RWPE2 (cell line): ENCODE measurements at regions not wholly inside any gene's neighbourhood (a gene's known extent, or its start where the extent isn't known, plus 50 kb on each side); places are given as distances from the start of the nearest gene placed in this dataset.
"Not testable (repeated sequence)": the region's sequence is repeated elsewhere in the genome, so short reads cannot be mapped to it uniquely, and the experiment has no call there.

Experiments
- ATAC-seq: fragments of 200-7000 bp; cut with Tn5 transposase; 3 replicates; pipeline ENCODE4 v1.9.1; 2021; ENCODE audit warnings: low read depth
- DNase-seq: peaks from one replicate; pipeline ENCODE4 v3.0.0-alpha.2; 2020; ENCODE audit warnings: low spot score
- H3K27ac ChIP-seq: fragments of 450-650 bp; 2 replicates; pipeline ENCODE4 v1.5.1; 2017; ENCODE audit warnings: mild to moderate bottlenecking; ENCODE audit not compliant: poor library complexity, severe bottlenecking
- H3K27me3 ChIP-seq: fragments of 250-450 bp; sonication (Bioruptor Pico); 2 replicates; pipeline ENCODE4 v1.5.1; 2021; ENCODE audit warnings: mild to moderate bottlenecking, moderate library complexity; ENCODE audit not compliant: insufficient read depth, poor library complexity, severe bottlenecking
- H3K36me3 ChIP-seq: fragments of 250-450 bp; sonication (Bioruptor Pico); 2 replicates; pipeline ENCODE4 v1.5.1; 2020; ENCODE audit warnings: low read depth, mild to moderate bottlenecking, moderate library complexity
- H3K4me1 ChIP-seq: fragments of 250-450 bp; sonication (Bioruptor Pico); 2 replicates; pipeline ENCODE4 v1.5.1; 2021; ENCODE audit warnings: mild to moderate bottlenecking, moderate library complexity; ENCODE audit not compliant: insufficient read depth, poor library complexity, severe bottlenecking
- H3K4me3 ChIP-seq: fragments of 250-450 bp; sonication (Bioruptor Pico); 2 replicates; pipeline ENCODE4 v1.5.1; 2021; ENCODE audit warnings: mild to moderate bottlenecking, moderate library complexity; ENCODE audit not compliant: severe bottlenecking
- H3K9me3 ChIP-seq: fragments of 250-450 bp; sonication (Bioruptor Pico); 2 replicates; pipeline ENCODE4 v1.5.1; 2021; ENCODE audit warnings: mild to moderate bottlenecking, moderate library complexity; ENCODE audit not compliant: severe bottlenecking
- TF ChIP-seq, protein P1 (sequence below): fragments of 450-650 bp; IDR thresholded peaks from one replicate; pipeline ENCODE4 v1.5.1; 2017; ENCODE audit warnings: mild to moderate bottlenecking, moderate library complexity; ENCODE audit not compliant: poor library complexity, severe bottlenecking

DNA sequence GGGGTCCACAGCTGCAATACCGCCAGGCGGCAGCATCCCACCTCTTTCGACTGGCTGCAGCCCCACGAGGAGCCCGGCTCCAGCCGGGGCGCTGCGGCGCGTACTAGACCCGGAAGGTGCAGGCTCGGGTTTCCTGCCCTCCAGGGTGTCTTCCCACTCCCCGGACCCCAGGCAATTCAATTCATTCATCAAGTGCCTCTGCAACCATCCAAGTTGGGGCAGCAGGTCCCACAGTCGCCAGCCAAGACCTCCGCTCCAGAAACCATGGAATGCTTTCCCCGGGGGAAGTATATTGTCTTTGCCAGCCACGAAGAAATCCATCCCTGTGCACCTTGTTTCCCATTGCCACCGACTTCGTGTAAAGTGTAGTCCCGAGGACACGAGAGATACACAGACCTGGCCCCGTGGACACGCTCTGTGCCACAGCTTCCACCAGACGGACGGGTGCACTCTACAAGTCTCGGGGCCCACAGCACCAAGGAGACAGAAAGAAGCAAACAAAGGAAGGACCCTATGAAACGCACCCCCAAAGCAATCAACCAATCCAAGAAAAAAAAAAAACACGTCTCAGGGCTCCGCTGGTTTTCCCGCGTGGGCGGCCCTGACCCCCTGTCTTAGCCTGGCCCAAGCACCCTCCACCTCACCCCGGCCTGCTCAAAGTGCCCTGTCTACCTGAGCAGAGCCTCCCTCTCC lies 3930.2 kb upstream of the OR11H1 start:
- not testable (repeated sequence) for H3K27me3 ChIP-seq, H3K36me3 ChIP-seq, H3K27ac ChIP-seq, ATAC-seq, DNase-seq, H3K4me1 ChIP-seq, H3K4me3 ChIP-seq, H3K9me3 ChIP-seq

DNA sequence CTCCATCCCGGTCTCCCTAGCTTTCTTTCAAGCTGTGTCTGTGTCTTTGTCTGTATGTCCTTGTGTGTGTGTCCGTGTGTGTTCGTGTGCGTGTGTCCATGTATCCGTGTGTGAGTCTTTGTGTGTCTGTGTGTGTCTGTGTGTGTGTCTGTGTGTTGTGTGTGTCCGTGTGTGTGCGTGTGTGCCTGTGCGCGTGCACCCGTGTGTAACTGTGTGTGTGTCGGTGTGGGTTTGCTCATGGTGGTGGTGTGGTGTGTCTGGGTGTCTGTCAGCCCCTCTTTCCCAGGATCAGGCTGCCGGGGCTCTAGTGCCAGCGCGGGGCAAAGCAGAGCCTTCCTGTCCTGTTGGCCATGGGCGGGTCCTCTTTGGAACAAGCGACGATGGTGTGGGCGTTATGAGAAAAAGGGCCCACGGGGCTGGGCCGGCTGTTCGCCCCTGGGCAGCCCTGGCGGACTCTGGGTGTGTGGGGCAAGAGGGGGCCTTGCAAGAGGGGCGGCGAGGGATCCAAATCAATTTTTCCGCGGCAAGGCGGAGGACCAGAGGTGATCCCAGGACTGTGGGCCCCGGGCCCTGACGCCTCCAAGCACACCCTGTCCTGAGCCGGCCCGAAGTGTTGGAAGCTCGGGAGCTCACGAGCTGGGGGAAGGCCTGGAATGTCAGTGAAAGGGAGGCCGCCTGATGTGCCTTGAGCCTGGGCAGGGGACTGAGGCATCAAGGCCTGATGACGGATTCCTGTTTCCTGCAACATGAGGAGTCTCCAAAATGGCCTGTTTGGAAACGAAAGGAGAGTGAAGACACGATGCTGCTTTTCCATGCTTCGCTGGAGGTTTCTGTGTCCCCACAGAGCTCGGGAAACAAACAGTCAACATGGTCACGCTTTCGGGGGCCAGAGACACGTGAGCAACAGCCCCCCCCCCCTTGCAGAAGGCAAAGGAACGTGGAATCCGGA lies 3929.2 kb upstream of the OR11H1 start:
- Histone ChIP-seq H3K27ac (no peak overlapping the region), H3K4me3 (no peak overlapping the region), H3K27me3 (no peaks in the 10 kb centered on the region), H3K4me1 (no peaks in the 10 kb centered on the region), H3K9me3 (peaks cover 7% of the 10 kb centered on the region), H3K36me3 (no peaks in the 10 kb centered on the region)
- TF ChIP-seq, protein P1, sequence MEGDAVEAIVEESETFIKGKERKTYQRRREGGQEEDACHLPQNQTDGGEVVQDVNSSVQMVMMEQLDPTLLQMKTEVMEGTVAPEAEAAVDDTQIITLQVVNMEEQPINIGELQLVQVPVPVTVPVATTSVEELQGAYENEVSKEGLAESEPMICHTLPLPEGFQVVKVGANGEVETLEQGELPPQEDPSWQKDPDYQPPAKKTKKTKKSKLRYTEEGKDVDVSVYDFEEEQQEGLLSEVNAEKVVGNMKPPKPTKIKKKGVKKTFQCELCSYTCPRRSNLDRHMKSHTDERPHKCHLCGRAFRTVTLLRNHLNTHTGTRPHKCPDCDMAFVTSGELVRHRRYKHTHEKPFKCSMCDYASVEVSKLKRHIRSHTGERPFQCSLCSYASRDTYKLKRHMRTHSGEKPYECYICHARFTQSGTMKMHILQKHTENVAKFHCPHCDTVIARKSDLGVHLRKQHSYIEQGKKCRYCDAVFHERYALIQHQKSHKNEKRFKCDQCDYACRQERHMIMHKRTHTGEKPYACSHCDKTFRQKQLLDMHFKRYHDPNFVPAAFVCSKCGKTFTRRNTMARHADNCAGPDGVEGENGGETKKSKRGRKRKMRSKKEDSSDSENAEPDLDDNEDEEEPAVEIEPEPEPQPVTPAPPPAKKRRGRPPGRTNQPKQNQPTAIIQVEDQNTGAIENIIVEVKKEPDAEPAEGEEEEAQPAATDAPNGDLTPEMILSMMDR, result no peak
- ATAC-seq (no peak), DNase-seq (no peak)

DNA sequence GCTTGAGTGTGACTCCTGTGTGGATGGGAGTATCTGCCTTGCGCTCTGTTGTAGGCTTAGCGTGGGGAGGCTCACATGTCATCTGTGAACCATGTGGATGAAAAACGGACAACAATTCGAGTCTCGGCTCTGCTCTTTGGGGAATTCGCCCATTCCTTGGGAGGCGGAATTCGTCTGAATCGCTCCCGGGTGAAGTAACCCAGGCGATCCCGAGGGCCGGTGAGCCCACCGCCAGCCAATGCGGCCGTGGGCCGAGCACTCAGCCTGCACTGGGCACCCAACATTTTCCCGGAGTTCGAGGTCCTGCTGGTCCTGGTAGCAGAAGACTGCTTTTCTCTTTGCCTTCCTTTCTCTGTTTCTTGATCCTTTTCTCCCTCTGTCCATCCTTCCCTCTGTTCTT lies 3928.5 kb upstream of the OR11H1 start:
- H3K27ac ChIP-seq, DNase-seq, H3K4me1 ChIP-seq, H3K36me3 ChIP-seq, H3K4me3 ChIP-seq, ATAC-seq, H3K9me3 ChIP-seq, H3K27me3 ChIP-seq: not testable (repeated sequence)

DNA sequence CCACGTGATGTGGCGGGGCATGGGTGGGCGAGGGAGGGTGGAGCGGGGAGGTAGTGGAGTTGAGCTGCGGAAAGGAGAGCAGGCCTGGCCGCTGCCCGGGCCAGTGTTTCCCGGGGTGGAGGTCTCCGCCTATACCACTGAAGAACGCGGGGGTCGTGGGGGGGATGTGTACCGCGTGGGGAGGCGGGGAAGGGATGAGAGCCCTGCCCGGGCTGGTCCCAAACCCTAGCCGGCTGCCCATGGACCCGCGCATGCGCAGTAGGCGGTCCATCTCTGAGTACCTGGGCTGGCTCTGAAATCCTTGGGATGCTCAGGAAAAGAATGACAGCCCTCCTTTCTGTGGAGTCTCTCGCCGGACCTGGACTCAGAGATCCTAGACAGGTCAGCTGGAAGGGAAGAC lies 3927.8 kb upstream of the OR11H1 start:
- H3K9me3 ChIP-seq, ATAC-seq, H3K36me3 ChIP-seq, H3K27me3 ChIP-seq, DNase-seq, H3K4me3 ChIP-seq, H3K4me1 ChIP-seq, H3K27ac ChIP-seq: not testable (repeated sequence)

DNA sequence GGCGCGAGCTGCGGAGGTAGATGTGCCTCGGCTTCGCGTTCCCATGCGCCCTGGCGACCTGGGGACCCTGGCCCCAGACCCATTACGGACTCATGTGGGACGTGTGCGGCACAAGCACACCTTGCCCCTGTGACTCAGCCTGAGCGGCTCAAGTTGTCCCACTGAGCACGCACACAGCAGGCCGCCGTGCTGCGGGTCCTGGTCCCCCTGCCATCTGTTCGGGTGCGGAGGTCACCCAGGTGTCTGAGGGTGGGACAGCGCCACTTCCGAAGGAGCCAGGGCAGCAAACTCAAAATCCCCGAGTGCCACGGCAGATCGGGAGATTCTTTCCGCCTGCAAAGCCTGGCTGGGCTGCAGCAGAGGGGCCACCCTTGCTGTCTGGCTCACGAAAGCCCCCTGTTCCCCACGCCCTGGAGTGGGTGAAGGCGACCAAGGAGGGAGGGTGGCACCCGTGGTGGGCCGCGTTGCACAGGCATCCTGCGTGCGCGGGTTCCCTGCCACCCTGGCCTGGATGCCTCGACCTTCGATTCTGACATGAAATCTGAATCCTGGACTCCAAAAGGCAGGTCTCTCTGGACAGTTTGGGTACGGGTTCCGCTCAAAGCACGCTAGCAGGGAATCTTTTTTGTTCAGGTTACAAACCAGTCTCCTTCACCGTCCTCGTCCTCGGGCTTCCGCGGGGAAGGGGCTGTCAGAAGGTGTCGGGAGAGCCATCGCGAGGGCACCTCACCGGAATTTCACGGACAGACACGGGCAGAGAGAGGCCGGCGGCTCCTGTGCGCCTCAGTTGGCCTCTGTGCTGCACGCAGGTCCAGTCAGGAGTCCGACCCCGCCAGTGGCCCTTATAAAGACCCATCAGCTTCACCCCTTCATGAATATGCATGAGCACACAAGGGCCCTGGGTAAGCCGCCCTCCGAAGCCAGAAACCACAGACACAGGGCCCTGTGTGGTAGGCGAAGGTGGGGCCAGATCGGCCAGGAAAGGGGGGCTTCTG lies 3926.8 kb upstream of the OR11H1 start:
- not testable (repeated sequence) for H3K4me1 ChIP-seq, H3K27me3 ChIP-seq, H3K4me3 ChIP-seq, ATAC-seq, H3K27ac ChIP-seq, DNase-seq, H3K36me3 ChIP-seq, H3K9me3 ChIP-seq

DNA sequence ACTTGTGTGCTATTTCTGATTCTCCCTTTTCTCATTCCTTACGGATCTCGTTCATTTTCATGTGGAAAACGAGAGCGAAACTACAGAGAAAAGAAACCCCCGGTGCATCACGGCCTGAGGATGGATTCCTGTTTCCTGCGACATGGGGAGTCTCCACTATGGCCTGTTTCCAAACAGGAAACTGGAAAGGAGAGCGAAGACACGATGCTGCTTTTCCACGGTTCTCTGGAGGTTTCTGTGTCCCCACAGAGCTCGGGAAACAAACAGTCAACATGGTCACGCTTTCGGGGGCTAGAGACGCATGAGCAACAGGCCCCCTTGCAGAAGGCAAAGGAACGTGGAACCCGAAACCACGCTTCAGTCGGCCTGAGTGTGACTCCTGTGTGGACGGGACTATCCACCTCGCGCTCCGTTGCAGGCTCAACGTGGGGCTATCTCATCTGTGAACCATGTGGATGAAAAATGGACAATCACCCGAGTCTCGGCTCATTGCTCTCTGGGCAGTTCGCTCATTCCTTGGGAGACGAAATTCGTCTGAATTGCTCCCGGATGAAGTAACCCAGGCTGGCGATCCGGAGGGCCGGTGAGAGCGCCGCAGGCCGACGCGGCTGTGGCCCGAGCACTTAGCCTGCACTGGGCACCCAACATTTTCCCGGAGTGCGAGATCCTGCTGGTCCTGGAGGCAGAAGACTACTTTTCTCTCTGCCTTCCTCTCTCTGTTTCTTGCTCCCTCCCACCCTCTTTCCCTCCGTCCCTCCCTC lies 3923.2 kb upstream of the OR11H1 start:
- H3K27me3 ChIP-seq, H3K36me3 ChIP-seq, H3K27ac ChIP-seq, H3K4me1 ChIP-seq, ATAC-seq, H3K4me3 ChIP-seq: not testable (repeated sequence)
- peaks cover 12% of the 10 kb centered on the region for H3K9me3 ChIP-seq
- peak; percentile 49 for DNase-seq
